ENCODE measurements at regions not wholly inside any gene's neighbourhood (a gene's known extent, or its start where the extent isn't known, plus 50 kb on each side); places are given as distances from the start of the nearest gene placed in this dataset.
A peak's percentile ranks its signal among the peaks of the same experiment; 100 is the strongest.

DNA sequence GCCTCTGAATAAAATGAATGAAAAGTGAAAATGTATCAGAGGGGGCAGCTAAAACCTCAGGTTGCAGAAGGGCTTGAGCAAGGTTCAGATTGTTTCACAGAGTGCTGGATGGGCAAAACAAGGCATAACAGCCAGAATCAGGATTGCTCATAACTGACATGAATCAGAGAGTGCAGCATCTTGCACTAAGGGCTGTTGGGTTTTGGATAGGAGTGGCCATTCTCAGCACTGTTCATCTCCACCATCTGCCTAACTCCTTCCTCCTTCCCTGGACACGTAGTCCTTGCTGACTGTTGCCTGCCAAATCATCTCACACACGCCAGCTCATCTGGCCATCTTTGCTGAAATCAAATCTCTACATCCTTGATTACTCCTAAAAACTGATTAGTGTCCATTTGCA, 75.3 kb upstream of the C1QTNF7 start:
- no peaks in the 10 kb centered on the region for H3K27me3 ChIP-seq
- peak in 5 of 8 donors; percentile 35 to 76 (median 42) for ATAC-seq
- peak overlapping the region in 1 of 10 donors; percentile 17 for H3K27ac ChIP-seq
- peaks cover 0 to 19% (median 0%) of the 10 kb centered on the region in 9 donors for H3K4me1 ChIP-seq
- intact Hi-C loops (cut with DNase I): no loop called here
- WGBS, 2 donors: 66 to 67% methylated on average over 2 of the region's 2 CpGs
- H3K9me3 ChIP-seq: no peaks in the 10 kb centered on the region
- TF ChIP-seq CTCF (IDR thresholded peaks at IDR 0.05): no peak
- DNase-seq: no peak
- no peak overlapping the region for H3K4me3 ChIP-seq
- H3K36me3 ChIP-seq: no peaks in the 10 kb centered on the region

DNA sequence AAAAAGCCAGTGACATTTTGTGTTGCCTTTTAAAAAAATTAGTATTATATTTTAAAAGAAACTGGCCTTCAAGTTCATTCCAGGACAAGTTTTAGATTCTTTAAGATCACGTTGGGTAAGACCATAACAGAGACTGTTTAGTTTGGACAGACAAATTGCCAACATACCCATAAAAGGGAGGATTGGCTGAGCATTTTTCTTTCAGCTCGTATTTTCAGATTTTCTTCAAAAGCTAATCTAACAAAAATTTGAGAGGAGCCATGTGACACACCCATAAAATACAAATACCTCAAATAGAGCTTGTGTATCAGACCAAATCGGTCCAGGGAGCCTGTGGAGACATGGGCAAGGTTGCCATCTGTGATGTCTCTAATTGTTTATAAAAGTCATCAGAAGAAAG, 74.6 kb upstream of the C1QTNF7 start:
- Histone ChIP-seq H3K4me3 (no peak overlapping the region), H3K9me3 (no peaks in the 10 kb centered on the region), H3K27me3 (no peaks in the 10 kb centered on the region), H3K27ac (peak overlapping the region in 1 of 10 donors; percentile 17), H3K36me3 (no peaks in the 10 kb centered on the region), H3K4me1 (peaks cover 0 to 19% (median 0%) of the 10 kb centered on the region in 9 donors)
- no peak for ATAC-seq
- intact Hi-C loops (cut with DNase I): no loop called here
- 55 to 65% methylated on average over 3 of the region's 3 CpGs for WGBS, 2 donors
- no peak for DNase-seq
- no peak for TF ChIP-seq CTCF (IDR thresholded peaks at IDR 0.05)

DNA sequence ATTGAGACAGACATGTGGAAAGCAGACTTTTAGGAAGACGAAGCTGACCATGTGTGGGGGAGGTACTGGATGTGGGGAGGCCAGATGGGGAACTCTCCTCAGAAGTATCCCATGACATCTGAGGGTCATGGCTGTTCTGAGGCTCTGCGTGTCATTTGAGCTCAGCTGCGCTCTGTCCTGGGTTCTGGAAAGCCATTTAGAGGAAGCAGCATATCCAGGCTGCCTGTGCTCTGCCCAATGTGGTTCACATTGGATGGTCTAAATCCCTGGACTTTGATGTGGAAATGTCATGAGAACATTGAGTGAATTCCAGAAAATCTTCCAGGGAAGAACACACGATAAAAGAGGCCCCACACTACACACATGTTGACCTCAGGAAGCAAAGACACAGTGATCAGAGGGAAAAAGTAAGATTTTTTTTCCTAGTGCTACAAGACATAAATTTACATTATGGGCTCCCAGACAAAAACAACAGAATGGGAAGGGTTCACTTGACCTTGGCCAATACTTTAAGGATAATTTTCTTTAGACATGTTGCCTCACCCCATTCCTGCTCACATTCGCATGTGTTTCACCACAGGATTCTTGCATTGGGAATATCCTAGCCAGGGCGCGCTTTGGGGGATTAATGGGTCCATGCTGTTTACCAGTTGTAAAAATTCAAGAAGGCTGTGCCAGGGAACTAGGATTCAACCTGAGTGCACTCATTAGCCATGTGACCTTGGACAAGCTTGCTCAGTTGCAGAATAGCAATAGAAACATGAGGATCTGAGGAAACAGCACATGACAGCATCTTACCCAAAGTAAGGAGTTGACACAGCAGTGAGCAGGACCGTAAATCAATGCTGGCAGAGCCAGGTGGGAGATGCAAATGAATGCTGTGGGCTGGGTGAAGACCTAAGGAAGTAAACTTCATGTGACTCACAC, 73.2 kb upstream of the C1QTNF7 start:
- DNase-seq: no peak
- Histone ChIP-seq H3K9me3 (no peaks in the 10 kb centered on the region), H3K4me1 (peaks cover 0 to 10% (median 0%) of the 10 kb centered on the region in 9 donors), H3K4me3 (no peak overlapping the region), H3K27me3 (no peaks in the 10 kb centered on the region), H3K36me3 (no peaks in the 10 kb centered on the region), H3K27ac (no peak overlapping the region)
- intact Hi-C loops (cut with DNase I): no loop called here
- no peak for ATAC-seq
- TF ChIP-seq CTCF (IDR thresholded peaks at IDR 0.05): no peak
- 77 to 85% methylated on average over 8 of the region's 8 CpGs for WGBS, 2 donors

DNA sequence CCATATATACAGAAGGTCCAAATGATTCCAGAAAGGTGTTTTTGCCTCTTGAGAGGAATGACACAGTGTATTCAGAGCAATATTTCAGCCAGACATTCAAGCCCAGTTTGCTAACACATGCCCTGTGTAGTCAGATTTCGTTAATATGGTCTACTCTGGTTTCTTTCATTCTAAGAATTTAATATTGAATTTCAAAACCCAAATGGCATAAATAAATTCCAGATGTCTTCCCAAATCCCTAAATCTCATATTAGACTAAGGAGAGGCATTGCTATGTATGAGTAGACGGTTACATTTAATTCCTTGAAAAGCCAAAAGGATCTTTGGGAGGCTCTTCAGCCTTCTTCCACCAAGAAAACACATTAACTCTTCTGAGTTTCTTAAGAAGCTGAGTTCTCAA, 66.3 kb upstream of the C1QTNF7 start:
- WGBS, 2 donors: 93 to 100% methylated on average over 2 of the region's 2 CpGs
- ATAC-seq (no peak), DNase-seq (no peak)
- intact Hi-C loops (cut with DNase I): no loop called here
- TF ChIP-seq CTCF (IDR thresholded peaks at IDR 0.05): no peak
- Histone ChIP-seq H3K4me3 (no peak overlapping the region), H3K27ac (no peak overlapping the region), H3K27me3 (no peaks in the 10 kb centered on the region), H3K4me1 (peaks cover 0 to 4% (median 0%) of the 10 kb centered on the region in 9 donors), H3K36me3 (no peaks in the 10 kb centered on the region), H3K9me3 (no peaks in the 10 kb centered on the region)
